Progenitor cell of endocrine pancreas (in vitro differentiated cells): ENCODE measurements at regions not wholly inside any gene's neighbourhood (a gene's known extent, or its start where the extent isn't known, plus 50 kb on each side); places are given as distances from the start of the nearest gene placed in this dataset.
A peak's percentile ranks its signal among the peaks of the same experiment; 100 is the strongest.

Source experiments
- DNase-seq: peaks from one replicate; pipeline ENCODE4 v3.0.0; 2021; ENCODE audit warnings: low spot score; ENCODE audit not compliant: unreplicated experiment
- H3K27ac Mint-ChIP-seq: 2 replicates; pipeline ENCODE4 v1.8.0; 2021; ENCODE audit warnings: mild to moderate bottlenecking, moderate library complexity, mixed read lengths
- H3K27me3 Mint-ChIP-seq: 2 replicates; pipeline ENCODE4 v1.8.0; 2021; ENCODE audit warnings: mixed read lengths
- H3K36me3 Mint-ChIP-seq: 2 replicates; pipeline ENCODE4 v1.8.0; 2022; ENCODE audit warnings: mixed read lengths; ENCODE audit not compliant: insufficient read depth
- H3K4me1 Mint-ChIP-seq: 2 replicates; pipeline ENCODE4 v1.8.0; 2021; ENCODE audit warnings: low read depth, mixed read lengths
- H3K4me3 Mint-ChIP-seq: 2 replicates; pipeline ENCODE4 v1.8.0; 2021; ENCODE audit warnings: low read depth, mild to moderate bottlenecking, moderate library complexity, mixed read lengths
- H3K9me3 Mint-ChIP-seq: 2 replicates; pipeline ENCODE4 v1.8.0; 2021; ENCODE audit warnings: low read depth, mixed read lengths
- CTCF ChIP-seq: fragments of 200-600 bp; sonication (generic); IDR thresholded peaks from one replicate; pipeline ENCODE4 v1.5.0; 2021; ENCODE audit warnings: antibody characterized with exemption, mild to moderate bottlenecking; ENCODE audit not compliant: unreplicated experiment

GRCh38 chr13:33377825-33378224 lies 92.3 kb upstream of the STARD13 start:
- DNase-seq, result no peak
- Mint-ChIP-seq H3K4me1 (peaks cover 25% of the 10 kb centered on the region), H3K27ac (peak overlapping the region; percentile 47), H3K36me3 (no peaks in the 10 kb centered on the region), H3K4me3 (no peak overlapping the region), H3K9me3 (no peaks in the 10 kb centered on the region), H3K27me3 (no peaks in the 10 kb centered on the region)
- no peak for TF ChIP-seq CTCF

DNA sequence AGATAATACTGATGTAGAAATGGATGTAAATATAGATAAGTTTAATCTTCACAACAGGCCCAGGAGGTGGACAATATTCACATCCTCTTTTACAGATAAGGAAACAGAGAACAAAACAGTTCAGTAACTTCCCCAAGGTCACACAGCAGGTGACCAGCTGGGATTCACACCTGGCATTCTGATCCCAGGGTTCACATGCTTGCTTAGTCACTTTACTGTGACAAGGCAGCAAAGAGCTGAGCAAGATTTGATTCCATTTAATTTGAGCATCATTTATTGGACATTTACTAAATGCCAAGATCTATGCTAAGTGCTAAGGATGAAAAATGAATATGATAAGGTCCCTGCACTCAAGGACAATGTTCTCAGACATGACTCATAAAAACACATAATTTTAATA lies 94.1 kb upstream of the STARD13 start:
- peaks cover 33% of the 10 kb centered on the region for H3K4me1 Mint-ChIP-seq
- no peaks in the 10 kb centered on the region for H3K27me3 Mint-ChIP-seq
- H3K4me3 Mint-ChIP-seq, result no peak overlapping the region
- H3K9me3 Mint-ChIP-seq, result no peaks in the 10 kb centered on the region
- H3K36me3 Mint-ChIP-seq, result no peaks in the 10 kb centered on the region
- no peak overlapping the region for H3K27ac Mint-ChIP-seq
- DNase-seq, result no peak
- no peak for TF ChIP-seq CTCF

DNA sequence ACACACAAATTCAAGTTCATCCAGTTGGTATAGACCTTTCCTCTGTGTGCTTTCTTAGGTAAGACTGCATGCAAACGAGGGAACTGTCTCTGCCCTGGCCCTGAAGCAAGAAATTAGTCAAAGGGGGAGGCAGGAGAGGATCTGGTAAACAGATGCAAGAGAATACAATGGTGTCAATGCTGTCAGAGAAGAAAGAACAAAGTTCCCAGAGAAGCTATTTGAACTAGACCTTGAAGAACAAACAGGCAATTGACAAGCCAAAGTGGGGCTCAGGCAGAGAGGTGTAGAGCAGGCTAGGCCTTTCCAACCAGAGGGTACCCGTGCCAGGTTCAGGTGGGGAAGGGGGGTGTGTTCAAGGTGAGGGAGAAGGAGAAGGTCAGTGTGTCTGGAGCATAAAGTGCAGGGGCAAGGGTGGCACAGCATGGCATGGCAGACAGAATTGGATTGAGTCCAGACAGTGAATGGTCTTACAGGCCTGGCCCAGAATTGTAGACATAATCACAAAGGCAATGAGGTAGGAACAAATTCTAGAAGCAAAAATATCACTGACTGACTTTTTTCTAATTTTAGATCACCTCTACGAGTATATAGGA lies 95.0 kb upstream of the STARD13 start:
- H3K27me3 Mint-ChIP-seq, result no peaks in the 10 kb centered on the region
- TF ChIP-seq CTCF, result no peak
- no peaks in the 10 kb centered on the region for H3K36me3 Mint-ChIP-seq
- DNase-seq, result no peak
- H3K4me1 Mint-ChIP-seq, result peaks cover 35% of the 10 kb centered on the region
- no peak overlapping the region for H3K4me3 Mint-ChIP-seq
- no peaks in the 10 kb centered on the region for H3K9me3 Mint-ChIP-seq
- H3K27ac Mint-ChIP-seq, result peak overlapping the region; percentile 14

GRCh38 chr13:33381180-33381579 lies 95.6 kb upstream of the STARD13 start:
- Mint-ChIP-seq H3K4me1 (peaks cover 35% of the 10 kb centered on the region), H3K4me3 (no peak overlapping the region), H3K36me3 (no peaks in the 10 kb centered on the region), H3K27ac (no peak overlapping the region), H3K9me3 (no peaks in the 10 kb centered on the region), H3K27me3 (no peaks in the 10 kb centered on the region)
- no peak for TF ChIP-seq CTCF
- no peak for DNase-seq

DNA sequence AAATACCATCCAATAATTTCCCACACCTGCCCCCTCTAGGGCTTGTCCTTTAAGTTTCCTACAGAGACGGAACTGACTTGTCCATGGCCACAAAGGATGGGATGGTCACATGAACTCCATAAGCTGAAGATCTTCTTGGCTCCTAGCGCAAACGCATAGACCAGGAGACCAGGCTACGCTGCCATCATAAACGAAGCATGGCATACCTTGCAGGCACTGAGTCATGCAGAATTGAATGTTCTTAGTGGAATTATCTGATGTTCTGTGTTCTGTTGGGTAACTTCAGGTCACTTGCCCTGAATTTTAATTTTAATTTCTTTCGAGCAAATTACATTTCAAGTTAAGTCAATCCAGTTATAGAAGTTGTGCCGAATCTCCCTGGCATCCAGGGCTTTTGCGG lies 96.4 kb upstream of the STARD13 start:
- H3K27me3 Mint-ChIP-seq, result no peaks in the 10 kb centered on the region
- no peak overlapping the region for H3K4me3 Mint-ChIP-seq
- no peak for DNase-seq
- no peaks in the 10 kb centered on the region for H3K9me3 Mint-ChIP-seq
- no peak overlapping the region for H3K27ac Mint-ChIP-seq
- TF ChIP-seq CTCF, result no peak
- peaks cover 31% of the 10 kb centered on the region for H3K4me1 Mint-ChIP-seq
- no peaks in the 10 kb centered on the region for H3K36me3 Mint-ChIP-seq
